ENCODE measurements at regions not wholly inside any gene's neighbourhood (a gene's known extent, or its start where the extent isn't known, plus 50 kb on each side); places are given as distances from the start of the nearest gene placed in this dataset.

GRCh38 chr4:35982318-35982717, 262.0 kb downstream of the ARAP2 start:
- no peak for DNase-seq

GRCh38 chr4:35986537-35986936, 257.8 kb downstream of the ARAP2 start:
- no peak for DNase-seq

GRCh38 chr4:35993606-35994005, 250.7 kb downstream of the ARAP2 start:
- DNase-seq = no peak

- DNase-seq = no peak
Observed at GRCh38 chr4:36000941-36001557, 243.3 kb downstream of the ARAP2 start.

GRCh38 chr4:36003051-36003450, 241.3 kb downstream of the ARAP2 start:
- DNase-seq = no peak

- DNase-seq = no peak
Observed at GRCh38 chr4:36004204-36004851, 240.0 kb downstream of the ARAP2 start.

- DNase-seq = no peak
Observed at GRCh38 chr4:36006226-36006625, 238.1 kb downstream of the ARAP2 start.

- no peak for DNase-seq
Observed at GRCh38 chr4:36010397-36010929, 233.9 kb downstream of the ARAP2 start.

GRCh38 chr4:36011381-36011780, 232.9 kb downstream of the ARAP2 start:
- DNase-seq = no peak

- DNase-seq = no peak
Observed at GRCh38 chr4:36012503-36012902, 231.8 kb downstream of the ARAP2 start.

- DNase-seq = no peak
Observed at GRCh38 chr4:36013206-36013605, 231.1 kb downstream of the ARAP2 start.

Data from NCI-H1436 treated with DMSO at 0.1 percent for 48 hours (cell line).